Activated B cell treated with CpG ODN at 0.5 μM for 24 hours (primary cell): ENCODE measurements at regions not wholly inside any gene's neighbourhood (a gene's known extent, or its start where the extent isn't known, plus 50 kb on each side); places are given as distances from the start of the nearest gene placed in this dataset.
A peak's percentile ranks its signal among the peaks of the same experiment; 100 is the strongest.

Experiments
- ATAC-seq: fragments of 200-7000 bp; cut with Tn5 transposase; one replicate; pipeline ENCODE4 v1.10.0; 2021; ENCODE audit warnings: low read depth, mild to moderate bottlenecking, moderate library complexity
- CTCF ChIA-PET: fragments of 350-600 bp; sonication (Branson Sonifier 250); formaldehyde crosslinking; loops from one replicate; lab custom pipeline; 2021; ENCODE audit warnings: antibody characterized with exemption; lab: Charles Lee
- POLR2A ChIA-PET: fragments of 350-600 bp; sonication (Branson Sonifier 250); formaldehyde crosslinking; loops from one replicate; lab custom pipeline; 2021; ENCODE audit warnings: antibody characterized with exemption; lab: Charles Lee
- DNase-seq: peaks from one replicate; pipeline ENCODE4 v3.0.0; 2022
- H3K27ac Mint-ChIP-seq: one replicate; pipeline ENCODE4 v1.8.0; 2020; ENCODE audit warnings: mixed read lengths
- H3K27me3 Mint-ChIP-seq: one replicate; pipeline ENCODE4 v1.8.0; 2021; ENCODE audit warnings: mixed read lengths
- H3K36me3 Mint-ChIP-seq: one replicate; pipeline ENCODE4 v1.8.0; 2021; ENCODE audit warnings: low read depth, mixed read lengths
- H3K4me1 Mint-ChIP-seq: one replicate; pipeline ENCODE4 v1.8.0; 2021; ENCODE audit warnings: mixed read lengths
- H3K4me3 Mint-ChIP-seq: one replicate; pipeline ENCODE4 v1.8.0; 2020; ENCODE audit warnings: mild to moderate bottlenecking, mixed read lengths
- H3K9me3 Mint-ChIP-seq: one replicate; pipeline ENCODE4 v1.8.0; 2020; ENCODE audit warnings: mixed read lengths
- CTCF ChIP-seq: fragments of 200-600 bp; IDR thresholded peaks from one replicate; pipeline ENCODE4 v1.8.0; 2022; ENCODE audit warnings: antibody characterized with exemption, mild to moderate bottlenecking
- intact Hi-C: fragments of 100-400 bp; cut with micrococcal nuclease; formaldehyde crosslinking; loops from one replicate; pipeline ENCODE4 v1.15.1; 2024

- no peak for TF ChIP-seq CTCF
- Mint-ChIP-seq H3K27me3 (no peaks in the 10 kb centered on the region), H3K4me3 (no peak overlapping the region), H3K36me3 (no peaks in the 10 kb centered on the region), H3K4me1 (peaks cover 10% of the 10 kb centered on the region), H3K27ac (no peak overlapping the region), H3K9me3 (no peaks in the 10 kb centered on the region)
- ChIA-PET POLR2A (interaction anchor here (0.6 kb wide), 1 partner anchor 716 kb away, joined by 3 read pairs; no protein-coding TSS in a partner anchor), CTCF (interaction anchor here (1.2 kb wide), 1 partner anchor 19 kb away, joined by 3 read pairs; no protein-coding TSS in a partner anchor)
- DNase-seq: no peak
- no peak for ATAC-seq
- intact Hi-C loops: no loop called here
These were observed 177.4 kb downstream of the ARHGAP12 start for GRCh38 chr10:31751051-31751737.

GRCh38 chr10:31749981-31750840 lies 178.4 kb downstream of the ARHGAP12 start:
- POLR2A ChIA-PET: no interaction called here
- Mint-ChIP-seq H3K4me1 (peaks cover 10% of the 10 kb centered on the region), H3K36me3 (no peaks in the 10 kb centered on the region), H3K9me3 (no peaks in the 10 kb centered on the region), H3K27ac (no peak overlapping the region), H3K4me3 (no peak overlapping the region), H3K27me3 (no peaks in the 10 kb centered on the region)
- CTCF ChIA-PET: interaction anchor here (1.2 kb wide), 1 partner anchor 20 kb away, joined by 3 read pairs; no protein-coding TSS in a partner anchor
- no peak for TF ChIP-seq CTCF
- intact Hi-C loops: no loop called here
- DNase-seq (no peak), ATAC-seq (no peak)

GRCh38 chr10:31749301-31749700 lies 179.3 kb downstream of the ARHGAP12 start:
- DNase-seq: no peak
- no peak for ATAC-seq
- POLR2A ChIA-PET: no interaction called here

GRCh38 chr10:31745612-31746376 lies 182.8 kb downstream of the ARHGAP12 start:
- Mint-ChIP-seq H3K36me3 (no peaks in the 10 kb centered on the region), H3K27ac (no peak overlapping the region), H3K4me1 (no peaks in the 10 kb centered on the region), H3K4me3 (no peak overlapping the region), H3K27me3 (no peaks in the 10 kb centered on the region), H3K9me3 (no peaks in the 10 kb centered on the region)
- DNase-seq: no peak
- CTCF ChIA-PET: no interaction called here
- TF ChIP-seq CTCF: no peak
- ATAC-seq: peak; percentile 47
- POLR2A ChIA-PET: interaction anchor here (0.8 kb wide), 1 partner anchor 14 kb away, joined by 3 read pairs; no protein-coding TSS in a partner anchor
- intact Hi-C loops: no loop called here

More at GRCh38 chr10:31749301-31749700, 179.3 kb downstream of the ARHGAP12 start:
- no peak for TF ChIP-seq CTCF
- Mint-ChIP-seq H3K9me3 (no peaks in the 10 kb centered on the region), H3K27ac (no peak overlapping the region), H3K4me1 (peaks cover 10% of the 10 kb centered on the region), H3K36me3 (no peaks in the 10 kb centered on the region), H3K4me3 (no peak overlapping the region), H3K27me3 (no peaks in the 10 kb centered on the region)
- CTCF ChIA-PET: no interaction called here
- intact Hi-C loops: no loop called here
